ENCODE measurements at regions not wholly inside any gene's neighbourhood (a gene's known extent, or its start where the extent isn't known, plus 50 kb on each side); places are given as distances from the start of the nearest gene placed in this dataset.

- DNase-seq (ENCODE audit: low read depth), result no peak
- TF ChIP-seq CTCF (conservative IDR thresholded peaks at IDR 0.05; ENCODE audit: control insufficient read depth, insufficient read depth, low read depth, low read length), result no peak
- H3K4me3 ChIP-seq (ENCODE audit: control insufficient read depth, low read depth, low read length), result no peak overlapping the region
These were observed 675.6 kb downstream of the IRX1 start for GRCh38 chr5:4271193-4271592.

- no peak for DNase-seq (ENCODE audit: low read depth)
- no peak overlapping the region for H3K4me3 ChIP-seq (ENCODE audit: control insufficient read depth, low read depth, low read length)
- no peak for TF ChIP-seq CTCF (conservative IDR thresholded peaks at IDR 0.05; ENCODE audit: control insufficient read depth, insufficient read depth, low read depth, low read length)
These were observed 679.6 kb downstream of the IRX1 start for GRCh38 chr5:4275232-4275631.

GRCh38 chr5:4294878-4295277, 699.2 kb downstream of the IRX1 start:
- H3K4me3 ChIP-seq (ENCODE audit: control insufficient read depth, low read depth, low read length), result no peak overlapping the region
- no peak for DNase-seq (ENCODE audit: low read depth)
- no peak for TF ChIP-seq CTCF (conservative IDR thresholded peaks at IDR 0.05; ENCODE audit: control insufficient read depth, insufficient read depth, low read depth, low read length)

GRCh38 chr5:4295663-4296339, 700.2 kb downstream of the IRX1 start:
- DNase-seq (ENCODE audit: low read depth), result no peak
- no peak for TF ChIP-seq CTCF (conservative IDR thresholded peaks at IDR 0.05; ENCODE audit: control insufficient read depth, insufficient read depth, low read depth, low read length)
- H3K4me3 ChIP-seq (ENCODE audit: control insufficient read depth, low read depth, low read length), result no peak overlapping the region

GRCh38 chr5:4306057-4306456, 710.4 kb downstream of the IRX1 start:
- H3K4me3 ChIP-seq (ENCODE audit: control insufficient read depth, low read depth, low read length), result no peak overlapping the region
- TF ChIP-seq CTCF (conservative IDR thresholded peaks at IDR 0.05; ENCODE audit: control insufficient read depth, insufficient read depth, low read depth, low read length), result no peak
- no peak for DNase-seq (ENCODE audit: low read depth)

- TF ChIP-seq CTCF (conservative IDR thresholded peaks at IDR 0.05; ENCODE audit: control insufficient read depth, insufficient read depth, low read depth, low read length), result no peak
- no peak for DNase-seq (ENCODE audit: low read depth)
- no peak overlapping the region for H3K4me3 ChIP-seq (ENCODE audit: control insufficient read depth, low read depth, low read length)
These were observed 713.4 kb downstream of the IRX1 start for GRCh38 chr5:4309026-4309425.

GRCh38 chr5:4313138-4313537, 717.5 kb downstream of the IRX1 start:
- DNase-seq (ENCODE audit: low read depth), result peak; percentile 0
- no peak for TF ChIP-seq CTCF (conservative IDR thresholded peaks at IDR 0.05; ENCODE audit: control insufficient read depth, insufficient read depth, low read depth, low read length)

More at GRCh38 chr5:4313138-4313537, 717.5 kb downstream of the IRX1 start:
- H3K4me3 ChIP-seq (ENCODE audit: control insufficient read depth, low read depth, low read length), result no peak overlapping the region
